Peyer's patch (tissue), 4 donors: ENCODE measurements at regions not wholly inside any gene's neighbourhood (a gene's known extent, or its start where the extent isn't known, plus 50 kb on each side); places are given as distances from the start of the nearest gene placed in this dataset.

Experiments used
- CTCF ChIP-seq, 6 experiments: fragments of 450-650 bp in 4 of 6; fragments of 200-600 bp in 2 of 6; sonication (generic) in 1 of 6; IDR thresholded peaks; one replicate each; pipeline ENCODE4 v1.5.1; 2017 to 2019; ENCODE audit warnings: antibody characterized with exemption in 6 of 6, mild to moderate bottlenecking in 3 of 6, moderate library complexity in 1 of 6
- POLR2A ChIP-seq, 2 donors: fragments of 450-650 bp; IDR thresholded peaks; one replicate each; pipeline ENCODE4 v1.5.1; 2017; ENCODE audit warnings: antibody characterized with exemption in 2 of 2, mild to moderate bottlenecking in 2 of 2, moderate library complexity in 2 of 2

DNA sequence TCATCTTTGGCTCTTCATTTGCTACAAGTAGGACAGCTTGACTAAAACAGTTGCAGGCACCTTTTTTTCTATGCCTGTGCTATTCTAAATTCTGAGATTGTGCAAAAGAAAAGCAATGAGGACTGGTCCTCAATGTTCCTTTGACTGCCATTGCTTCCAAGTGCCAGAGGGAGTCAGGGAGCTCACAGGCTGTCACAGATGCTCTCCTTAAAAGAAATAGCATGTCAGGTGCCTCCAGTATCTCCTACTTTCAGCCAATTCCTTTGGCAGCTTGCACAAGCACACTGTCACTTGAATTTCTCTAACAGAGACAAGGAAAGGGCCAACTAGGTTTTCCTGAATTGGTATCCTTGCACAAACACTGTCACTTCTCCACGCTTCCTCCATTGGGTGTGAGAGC lies 228.2 kb downstream of the ADGRA3 start:
- TF ChIP-seq POLR2A (IDR thresholded peaks at IDR 0.05): no peak
- TF ChIP-seq CTCF (IDR thresholded peaks at IDR 0.05): no peak
